ENCODE measurements at regions not wholly inside any gene's neighbourhood (a gene's known extent, or its start where the extent isn't known, plus 50 kb on each side); places are given as distances from the start of the nearest gene placed in this dataset.

DNA sequence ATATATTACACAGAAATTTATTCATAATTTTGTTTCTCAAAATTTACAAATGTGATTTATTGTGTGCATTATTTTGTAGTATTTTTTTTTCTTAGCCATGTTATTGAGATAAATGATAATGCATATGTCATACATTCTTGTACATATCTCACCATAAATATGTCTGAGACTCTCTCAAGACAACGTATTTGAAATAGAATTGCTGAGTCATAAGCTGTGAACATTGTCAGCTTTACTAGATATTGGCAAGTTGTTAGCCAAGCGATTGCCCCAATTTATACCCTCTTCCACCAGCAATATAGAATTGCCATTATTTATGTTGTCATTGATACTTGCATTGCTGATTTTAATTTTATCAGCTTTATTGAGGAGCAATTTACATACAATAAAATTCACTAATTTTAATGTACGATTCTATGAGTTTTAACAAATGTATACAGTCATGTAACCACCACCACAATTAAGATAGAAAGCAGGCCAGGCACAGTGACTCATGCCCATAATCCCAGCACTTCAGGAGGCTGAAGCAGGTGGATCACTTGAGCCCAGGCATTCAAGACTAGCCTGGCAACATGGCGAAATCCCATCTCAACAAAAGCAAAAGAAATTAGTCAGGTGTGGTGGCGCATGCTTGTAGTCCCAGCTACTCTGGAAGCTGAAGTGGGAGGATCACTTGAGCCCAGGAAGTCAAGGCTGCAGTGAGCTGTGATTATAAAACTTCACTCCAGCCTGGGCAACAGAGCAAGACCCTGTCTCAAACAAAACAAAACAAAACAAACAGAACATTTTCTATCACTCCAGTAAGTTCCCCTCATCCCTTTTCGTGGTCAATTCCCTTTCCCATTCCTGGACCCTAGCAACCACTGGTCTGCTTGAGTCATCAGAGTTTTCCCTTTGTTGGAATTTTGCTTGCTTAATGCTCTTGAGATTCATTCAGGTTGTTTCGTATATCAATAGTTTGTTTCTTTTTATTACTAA is 373.1 kb downstream of the MFSD1 start:
- H3K9me3 ChIP-seq, result no peaks in the 10 kb centered on the region
- H3K27ac ChIP-seq, result no peak overlapping the region
- no peaks in the 10 kb centered on the region for H3K27me3 ChIP-seq
- TF ChIP-seq, protein P1, sequence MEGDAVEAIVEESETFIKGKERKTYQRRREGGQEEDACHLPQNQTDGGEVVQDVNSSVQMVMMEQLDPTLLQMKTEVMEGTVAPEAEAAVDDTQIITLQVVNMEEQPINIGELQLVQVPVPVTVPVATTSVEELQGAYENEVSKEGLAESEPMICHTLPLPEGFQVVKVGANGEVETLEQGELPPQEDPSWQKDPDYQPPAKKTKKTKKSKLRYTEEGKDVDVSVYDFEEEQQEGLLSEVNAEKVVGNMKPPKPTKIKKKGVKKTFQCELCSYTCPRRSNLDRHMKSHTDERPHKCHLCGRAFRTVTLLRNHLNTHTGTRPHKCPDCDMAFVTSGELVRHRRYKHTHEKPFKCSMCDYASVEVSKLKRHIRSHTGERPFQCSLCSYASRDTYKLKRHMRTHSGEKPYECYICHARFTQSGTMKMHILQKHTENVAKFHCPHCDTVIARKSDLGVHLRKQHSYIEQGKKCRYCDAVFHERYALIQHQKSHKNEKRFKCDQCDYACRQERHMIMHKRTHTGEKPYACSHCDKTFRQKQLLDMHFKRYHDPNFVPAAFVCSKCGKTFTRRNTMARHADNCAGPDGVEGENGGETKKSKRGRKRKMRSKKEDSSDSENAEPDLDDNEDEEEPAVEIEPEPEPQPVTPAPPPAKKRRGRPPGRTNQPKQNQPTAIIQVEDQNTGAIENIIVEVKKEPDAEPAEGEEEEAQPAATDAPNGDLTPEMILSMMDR (IDR thresholded peaks at IDR 0.05), result no peak
- intact Hi-C loops (cut with DNase I; ENCODE audit: low total_unique reads), result no loop called here
- no peaks in the 10 kb centered on the region for H3K4me1 ChIP-seq
- DNase-seq, result no peak
- H3K36me3 ChIP-seq, result no peaks in the 10 kb centered on the region
- no peak overlapping the region for H3K4me3 ChIP-seq

DNA sequence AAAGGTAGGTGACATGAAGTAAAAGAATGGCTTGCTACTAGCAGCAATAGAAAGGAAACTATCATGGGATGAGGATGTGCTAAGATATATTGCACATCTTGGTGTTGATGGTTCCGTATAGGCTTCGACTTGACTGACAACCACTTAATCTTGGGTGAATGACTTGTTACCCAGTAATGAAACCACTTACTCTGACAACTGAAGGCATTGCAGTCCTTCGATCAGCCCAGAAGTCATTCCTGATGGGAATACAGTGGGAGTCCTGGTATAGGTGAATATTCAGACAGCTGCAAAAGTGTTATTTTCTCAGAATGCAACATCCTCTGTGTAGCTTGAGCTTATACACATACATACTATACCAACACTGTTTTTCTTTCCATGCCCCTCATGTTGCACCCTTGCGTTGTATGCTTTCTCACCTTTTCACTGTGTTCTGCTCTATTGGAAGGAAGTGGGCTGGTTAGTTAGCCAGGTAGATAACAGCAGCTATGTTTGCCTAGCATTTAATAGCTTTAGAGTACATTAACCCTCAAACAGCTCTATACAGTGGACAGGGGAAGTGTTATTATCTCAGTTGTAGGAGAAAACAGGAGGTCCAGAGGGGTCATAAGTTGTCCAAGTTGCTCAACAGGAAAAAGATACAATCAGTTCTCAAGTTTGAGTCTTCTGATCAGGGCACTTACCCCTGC is 376.5 kb downstream of the MFSD1 start:
- no peaks in the 10 kb centered on the region for H3K9me3 ChIP-seq
- no peak overlapping the region for H3K4me3 ChIP-seq
- no peaks in the 10 kb centered on the region for H3K36me3 ChIP-seq
- TF ChIP-seq, protein P1 (IDR thresholded peaks at IDR 0.05), result no peak
- intact Hi-C loops (cut with DNase I; ENCODE audit: low total_unique reads), result no loop called here
- no peaks in the 10 kb centered on the region for H3K27me3 ChIP-seq
- no peak for DNase-seq
- H3K27ac ChIP-seq, result no peak overlapping the region
- no peaks in the 10 kb centered on the region for H3K4me1 ChIP-seq

DNA sequence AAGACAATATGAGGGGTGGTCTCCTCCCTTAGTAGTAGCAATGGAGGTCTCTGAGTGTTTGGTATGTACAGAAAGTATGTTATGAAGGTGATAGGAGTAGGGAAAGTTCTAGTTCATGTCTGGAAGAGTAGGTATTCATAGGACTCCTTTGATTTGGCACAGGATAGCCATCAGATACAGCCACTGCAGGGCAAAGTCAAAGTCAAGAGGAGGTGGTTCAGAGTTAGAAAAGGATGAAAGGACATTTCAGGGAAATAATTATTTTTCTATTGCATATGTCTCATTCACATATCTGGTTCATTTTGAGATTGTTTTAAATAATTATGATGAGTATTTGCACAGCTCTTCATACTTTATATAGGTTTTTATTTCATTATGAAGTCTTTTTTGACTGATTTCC is 381.1 kb downstream of the MFSD1 start:
- Histone ChIP-seq H3K36me3 (no peaks in the 10 kb centered on the region), H3K9me3 (no peaks in the 10 kb centered on the region), H3K4me1 (no peaks in the 10 kb centered on the region), H3K4me3 (no peak overlapping the region), H3K27ac (no peak overlapping the region), H3K27me3 (no peaks in the 10 kb centered on the region)
- DNase-seq, result no peak
- TF ChIP-seq, protein P1 (IDR thresholded peaks at IDR 0.05), result no peak
- intact Hi-C loops (cut with DNase I; ENCODE audit: low total_unique reads), result no loop called here

DNA sequence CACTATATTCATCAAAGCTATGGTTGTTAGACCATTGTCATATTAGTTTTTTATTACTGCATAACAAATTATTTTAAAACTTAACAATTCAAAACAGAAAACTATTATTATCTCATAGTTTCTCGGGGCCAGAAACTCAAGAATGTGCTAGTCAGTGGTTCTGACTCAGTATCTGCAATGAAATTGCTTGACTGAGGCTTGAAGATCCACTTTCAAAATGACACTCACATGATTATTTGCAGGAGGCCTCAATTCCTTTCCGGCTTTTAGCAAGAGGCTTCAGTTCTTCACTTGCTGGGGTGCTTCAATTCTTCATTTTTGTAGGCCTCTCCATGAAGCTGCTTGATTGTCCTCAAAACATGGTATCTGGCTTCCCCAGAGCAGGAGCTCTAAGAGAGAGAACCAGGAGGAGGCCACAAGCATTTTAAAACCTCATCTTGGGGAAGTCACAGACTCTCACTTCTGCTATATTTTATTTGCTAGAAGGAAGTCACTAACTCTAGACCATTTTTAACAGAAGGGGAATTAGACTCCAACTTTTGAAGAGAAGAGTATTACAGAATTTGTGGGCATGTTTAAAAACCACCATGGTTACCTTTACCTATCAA is 383.7 kb downstream of the MFSD1 start:
- no peak overlapping the region for H3K27ac ChIP-seq
- intact Hi-C loops (cut with DNase I; ENCODE audit: low total_unique reads), result no loop called here

DNA sequence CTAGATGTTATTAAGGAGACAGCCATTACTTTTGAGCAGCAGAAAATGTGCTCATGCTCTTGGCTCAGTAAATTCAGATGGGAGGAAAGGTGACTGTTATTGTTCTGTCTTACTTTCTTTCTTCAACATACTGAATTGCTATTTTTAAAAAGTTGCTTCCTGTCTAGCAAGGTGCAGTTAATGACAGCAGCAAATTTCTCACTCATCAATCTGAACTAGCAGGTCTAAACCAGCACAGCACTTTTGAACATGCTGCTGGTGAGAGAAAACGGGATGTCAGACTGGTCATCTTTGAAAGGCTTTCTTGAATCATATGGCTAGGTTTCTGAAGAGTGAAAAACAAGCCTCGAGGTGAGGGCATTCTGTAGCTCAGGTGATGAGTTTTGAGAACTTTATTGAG is 384.7 kb downstream of the MFSD1 start:
- Histone ChIP-seq H3K4me3 (no peak overlapping the region), H3K36me3 (no peaks in the 10 kb centered on the region), H3K27ac (no peak overlapping the region), H3K4me1 (no peaks in the 10 kb centered on the region), H3K27me3 (no peaks in the 10 kb centered on the region), H3K9me3 (no peaks in the 10 kb centered on the region)
- TF ChIP-seq, protein P1 (IDR thresholded peaks at IDR 0.05), result no peak
- intact Hi-C loops (cut with DNase I; ENCODE audit: low total_unique reads), result no loop called here
- DNase-seq, result no peak

More for the DNA sequence above, 383.7 kb downstream of the MFSD1 start:
- H3K4me1 ChIP-seq, result no peaks in the 10 kb centered on the region
- TF ChIP-seq, protein P1 (IDR thresholded peaks at IDR 0.05), result no peak
- DNase-seq, result no peak
- H3K27me3 ChIP-seq, result no peaks in the 10 kb centered on the region
- no peaks in the 10 kb centered on the region for H3K9me3 ChIP-seq
- H3K36me3 ChIP-seq, result no peaks in the 10 kb centered on the region
- no peak overlapping the region for H3K4me3 ChIP-seq
